Ovary (tissue), 3 donors: ENCODE measurements at regions not wholly inside any gene's neighbourhood (a gene's known extent, or its start where the extent isn't known, plus 50 kb on each side); places are given as distances from the start of the nearest gene placed in this dataset.

Source experiments
- CTCF ChIP-seq, 3 donors: fragments of 450-650 bp in 2 of 3; fragments of 200-600 bp in 1 of 3; IDR thresholded peaks; one replicate each; pipeline versions ENCODE4 v1.5.1 to v1.8.0; 2016 to 2022; ENCODE audit warnings: antibody characterized with exemption in 3 of 3, mild to moderate bottlenecking in 1 of 3
- POLR2A ChIP-seq: fragments of 450-650 bp; IDR thresholded peaks from one replicate; pipeline ENCODE4 v1.6.1; 2017; ENCODE audit warnings: antibody characterized with exemption, mild to moderate bottlenecking, moderate library complexity
- donor health status: DM: no; HTN: no; CAD: no.

DNA sequence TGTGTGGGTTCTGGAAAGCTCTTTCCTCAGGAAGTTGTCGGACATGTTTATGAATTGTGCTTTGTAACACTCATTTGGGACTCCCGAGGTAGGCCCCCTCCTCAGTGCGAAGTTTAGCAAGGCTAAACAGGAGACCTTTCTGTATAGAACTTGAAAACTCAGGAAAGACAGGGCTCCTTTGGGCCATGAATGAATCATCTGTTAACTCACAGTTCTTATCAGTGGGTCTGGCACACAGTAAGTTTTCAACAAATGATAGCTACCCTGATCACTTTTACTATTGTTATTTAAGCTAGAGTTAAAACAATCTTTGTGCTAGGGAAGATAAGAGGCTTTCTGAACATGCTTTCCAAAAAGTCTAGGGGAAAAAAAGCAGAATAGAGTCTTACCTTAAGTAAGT lies 430.5 kb upstream of the ETAA1 start:
- no peak for TF ChIP-seq CTCF (IDR thresholded peaks at IDR 0.05)
- TF ChIP-seq POLR2A: no peak
